AG04450 (cell line): ENCODE measurements at regions not wholly inside any gene's neighbourhood (a gene's known extent, or its start where the extent isn't known, plus 50 kb on each side); places are given as distances from the start of the nearest gene placed in this dataset.
A peak's percentile ranks its signal among the peaks of the same experiment; 100 is the strongest.

ENCODE experiments used
- CTCF ChIA-PET: fragments of 300-600, 350-600 bp; formaldehyde crosslinking; extraction: SDS; loops from one replicate; lab custom pipeline; 2022; ENCODE audit warnings: antibody characterized with exemption, inconsistent platforms; lab: Charles Lee
- POLR2A ChIA-PET: fragments of 350-600 bp; formaldehyde crosslinking; extraction: SDS; loops from one replicate; lab custom pipeline; 2021; ENCODE audit warnings: antibody characterized with exemption, inconsistent platforms; lab: Yijun Ruan, JAX
- DNase-seq: peaks from one replicate; pipeline ENCODE4 v3.0.0-alpha.2; 2011; ENCODE audit warnings: low read depth, low spot score
- H3K27ac ChIP-seq: one replicate; pipeline ENCODE4 v1.5.1; 2012; ENCODE audit warnings: low read depth, low read length, control low read depth
- H3K27me3 ChIP-seq: one replicate; pipeline ENCODE4 v1.6.0; 2012; ENCODE audit warnings: low read length; ENCODE audit not compliant: control insufficient read depth, insufficient read depth
- H3K4me3 ChIP-seq: 2 replicates; pipeline ENCODE4 v1.5.1; 2011; ENCODE audit warnings: mild to moderate bottlenecking, low read depth, low read length, control low read depth
- H3K9me3 ChIP-seq: 2 replicates; pipeline ENCODE4 v1.5.1; 2012; ENCODE audit warnings: low read length; ENCODE audit not compliant: control insufficient read depth, insufficient read depth
- CTCF ChIP-seq: IDR thresholded peaks from 2 replicates; pipeline ENCODE4 v1.5.1; 2011; ENCODE audit warnings: low read depth, low read length, control low read depth, inconsistent platforms

GRCh38 chr16:86662740-86663139 lies 84.4 kb downstream of the FOXL1 start:
- no peak overlapping the region for H3K4me3 ChIP-seq
- H3K9me3 ChIP-seq: peaks cover 18% of the 10 kb centered on the region
- H3K27ac ChIP-seq: no peak overlapping the region
- CTCF ChIA-PET: no interaction called here
- no peak for TF ChIP-seq CTCF
- H3K27me3 ChIP-seq: no peaks in the 10 kb centered on the region
- POLR2A ChIA-PET: interaction anchor here (0.7 kb wide), 1 partner anchor 655 kb away, joined by 4 read pairs; no protein-coding TSS in a partner anchor
- no peak for DNase-seq

- CTCF ChIA-PET: interaction anchor here (1.4 kb wide), 1 partner anchor 398 kb away, joined by 3 read pairs; no protein-coding TSS in a partner anchor
- Histone ChIP-seq H3K9me3 (peaks cover 18% of the 10 kb centered on the region), H3K27ac (peak overlapping the region; percentile 89), H3K4me3 (no peak overlapping the region), H3K27me3 (no peaks in the 10 kb centered on the region)
- TF ChIP-seq CTCF: no peak
- DNase-seq: no peak
- POLR2A ChIA-PET: interaction anchor here (0.5 to 1.8 kb wide), 5 partner anchors 16 to 280 kb away, joined by 3 to 10 read pairs (median 5); partner anchors contain the start of gene FOXL1
These were observed 85.6 kb downstream of the FOXL1 start for GRCh38 chr16:86663685-86664521.

GRCh38 chr16:86664522-86665318 lies 86.4 kb downstream of the FOXL1 start:
- H3K27me3 ChIP-seq: no peaks in the 10 kb centered on the region
- peak; percentile 81 for DNase-seq
- no peak for TF ChIP-seq CTCF
- H3K4me3 ChIP-seq: no peak overlapping the region
- H3K27ac ChIP-seq: peak overlapping the region; percentile 89
- ChIA-PET CTCF (interaction anchor here (0.8 to 1.4 kb wide), 2 partner anchors 397 to 398 kb away, joined by 3 read pairs; no protein-coding TSS in a partner anchor), POLR2A (interaction anchor here (0.5 to 1.8 kb wide), 8 partner anchors 12 to 353 kb away, joined by 3 to 10 read pairs (median 5); partner anchors contain the start of gene FOXL1)
- H3K9me3 ChIP-seq: peaks cover 13% of the 10 kb centered on the region

GRCh38 chr16:86665319-86665675 lies 86.9 kb downstream of the FOXL1 start:
- H3K27ac ChIP-seq: peak overlapping the region; percentile 89
- H3K4me3 ChIP-seq: no peak overlapping the region
- peak; percentile 41 for DNase-seq
- H3K27me3 ChIP-seq: no peaks in the 10 kb centered on the region
- H3K9me3 ChIP-seq: peaks cover 9% of the 10 kb centered on the region
- POLR2A ChIA-PET: interaction anchor here (0.7 to 1.5 kb wide), 3 partner anchors 50 to 89 kb away, joined by 4 to 10 read pairs (median 9); partner anchors contain the start of gene FOXL1
- no peak for TF ChIP-seq CTCF
- CTCF ChIA-PET: interaction anchor here (0.8 to 1.4 kb wide), 2 partner anchors 397 to 398 kb away, joined by 3 read pairs; no protein-coding TSS in a partner anchor
